HG03045 (cell line): ENCODE measurements at regions not wholly inside any gene's neighbourhood (a gene's known extent, or its start where the extent isn't known, plus 50 kb on each side); places are given as distances from the start of the nearest gene placed in this dataset.

Experiments used
- ATAC-seq: cut with Tn5 transposase; IDR thresholded peaks from one replicate; pipeline ENCODE4 v1.9.1; 2021; ENCODE audit warnings: mild to moderate bottlenecking, moderate library complexity; ENCODE audit not compliant: unreplicated experiment

DNA sequence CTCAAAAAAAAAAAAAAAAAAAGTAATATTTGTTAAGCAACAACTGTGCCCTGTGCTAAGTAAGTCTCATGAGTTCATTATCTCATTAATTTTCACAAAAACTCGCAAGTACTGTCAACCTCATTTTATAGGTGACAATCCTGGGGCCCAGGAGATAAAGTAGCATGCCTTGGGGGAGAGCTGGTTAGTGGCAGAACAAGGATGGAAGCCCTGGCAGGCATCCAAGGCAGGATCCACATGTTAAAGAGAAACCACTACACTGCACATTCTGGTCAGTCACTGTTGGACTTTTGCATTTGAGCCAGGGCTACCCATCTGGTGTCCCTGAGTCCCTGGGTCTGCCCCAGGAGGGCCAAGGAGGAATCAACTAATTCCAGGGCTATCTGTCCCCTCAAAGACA lies 54.6 kb downstream of the ZFP36L2 start:
- no peak for ATAC-seq

DNA sequence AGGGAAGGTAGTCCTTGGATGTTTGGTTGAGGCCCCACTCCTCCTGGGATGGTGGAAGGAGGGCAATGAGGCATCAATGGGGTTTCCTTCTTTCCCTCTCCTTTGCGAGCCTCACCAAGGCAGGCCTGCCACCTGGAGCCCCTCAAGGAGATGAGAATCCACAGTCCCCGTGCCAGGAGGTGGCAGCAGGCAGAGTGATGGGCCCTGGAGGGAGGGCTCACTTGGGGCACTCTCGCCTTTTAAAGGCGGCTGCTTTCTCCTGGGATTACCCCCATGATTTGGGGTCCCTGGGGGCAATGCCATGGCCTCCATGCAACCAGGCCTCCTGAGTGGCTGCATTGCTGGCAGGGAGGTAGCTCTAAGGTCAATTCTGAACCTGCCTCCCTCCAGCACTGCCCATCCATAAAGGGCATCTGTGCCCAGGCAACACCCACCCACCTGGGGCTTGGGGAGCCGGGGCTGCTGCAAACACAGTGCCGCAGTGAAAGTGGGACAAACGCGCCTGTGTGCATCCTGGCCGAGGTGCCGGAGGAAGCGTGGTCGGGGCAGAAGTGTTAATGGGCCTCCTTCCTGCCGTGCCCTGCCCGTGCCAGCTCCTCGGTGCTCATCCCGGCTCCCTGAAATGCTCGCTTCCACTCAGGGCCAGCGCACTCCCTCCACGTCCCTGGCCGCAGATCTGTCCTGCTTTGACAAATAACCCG lies 55.9 kb downstream of the ZFP36L2 start:
- ATAC-seq: no peak

DNA sequence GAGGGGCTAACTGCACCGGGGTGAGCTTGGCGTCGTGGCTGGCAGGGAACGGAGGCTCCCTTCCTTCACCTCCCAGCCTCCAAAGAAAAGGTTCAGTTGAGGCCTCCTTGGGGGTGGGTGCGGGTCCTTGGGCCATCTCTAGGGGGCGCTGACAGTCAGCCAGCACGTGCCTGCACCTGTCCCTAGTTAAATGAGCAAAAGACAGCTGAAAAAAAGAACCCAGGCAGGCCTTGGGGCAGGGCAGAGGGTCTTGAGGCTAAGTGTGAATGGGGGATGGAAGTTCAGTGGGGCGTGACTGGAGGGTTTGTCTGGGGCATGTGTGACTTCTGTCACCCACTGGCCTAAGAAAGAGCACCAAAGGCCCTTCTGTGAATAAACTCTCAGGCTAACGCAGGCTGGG lies 56.4 kb downstream of the ZFP36L2 start:
- no peak for ATAC-seq

DNA sequence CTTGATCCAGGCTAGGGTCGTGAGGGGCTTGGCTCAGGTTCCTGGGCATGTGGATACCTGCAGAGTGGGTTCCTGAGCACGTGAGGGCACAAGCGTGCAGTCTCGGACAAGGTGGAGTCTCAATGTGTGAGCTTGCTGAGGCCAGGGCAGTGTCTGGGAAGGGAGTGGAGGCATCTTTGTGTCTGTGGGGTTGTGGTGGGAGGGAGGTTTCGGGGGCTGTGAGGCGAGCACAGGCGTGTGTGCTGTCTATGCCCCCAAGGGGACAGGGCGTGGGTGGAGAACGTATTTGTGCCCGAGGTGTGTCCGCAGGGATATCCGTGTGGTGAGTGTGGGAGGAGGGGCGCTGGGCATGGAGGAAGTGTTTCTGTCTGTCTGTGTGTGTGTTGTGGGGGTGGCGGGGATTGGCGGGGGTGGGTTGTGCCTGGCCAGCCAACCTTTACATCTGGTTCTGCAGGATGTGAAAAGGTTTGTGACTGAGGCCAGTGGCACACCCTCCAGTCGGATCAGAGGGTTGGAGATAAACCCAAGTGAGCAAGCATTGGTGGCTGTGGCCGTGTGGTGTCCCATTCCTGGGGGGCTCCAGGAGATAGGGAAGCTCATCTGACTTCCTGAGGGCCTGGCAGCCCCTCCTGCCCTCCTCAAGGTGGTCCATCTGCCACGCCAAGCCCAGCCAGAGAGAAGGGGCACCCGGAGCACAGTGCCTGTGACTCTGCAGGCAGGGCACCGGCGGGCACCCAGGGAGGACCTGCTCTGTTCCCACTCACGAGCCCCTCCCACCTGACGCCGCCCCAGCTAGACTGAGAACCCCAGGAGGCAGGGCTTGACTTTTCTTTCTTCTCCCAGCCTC lies 57.1 kb downstream of the ZFP36L2 start:
- ATAC-seq: no peak

DNA sequence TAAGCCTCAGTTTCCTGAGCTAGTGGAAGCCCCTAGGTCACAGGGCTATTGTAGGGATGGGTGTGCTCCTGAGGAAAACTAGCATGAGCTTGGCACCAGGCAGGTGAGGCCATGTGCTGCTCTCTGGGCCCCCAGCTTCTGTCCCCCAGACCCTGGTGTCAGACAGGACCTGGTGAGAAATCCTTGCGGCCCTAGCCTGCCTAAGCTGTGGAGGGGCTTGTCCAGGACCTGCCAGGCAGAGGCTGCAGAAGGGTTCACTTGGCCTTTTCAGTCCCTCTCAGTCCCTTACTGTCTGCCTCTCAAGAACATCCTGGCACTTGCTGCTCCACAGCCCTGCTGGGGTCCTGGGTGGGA lies 58.4 kb downstream of the ZFP36L2 start:
- no peak for ATAC-seq

DNA sequence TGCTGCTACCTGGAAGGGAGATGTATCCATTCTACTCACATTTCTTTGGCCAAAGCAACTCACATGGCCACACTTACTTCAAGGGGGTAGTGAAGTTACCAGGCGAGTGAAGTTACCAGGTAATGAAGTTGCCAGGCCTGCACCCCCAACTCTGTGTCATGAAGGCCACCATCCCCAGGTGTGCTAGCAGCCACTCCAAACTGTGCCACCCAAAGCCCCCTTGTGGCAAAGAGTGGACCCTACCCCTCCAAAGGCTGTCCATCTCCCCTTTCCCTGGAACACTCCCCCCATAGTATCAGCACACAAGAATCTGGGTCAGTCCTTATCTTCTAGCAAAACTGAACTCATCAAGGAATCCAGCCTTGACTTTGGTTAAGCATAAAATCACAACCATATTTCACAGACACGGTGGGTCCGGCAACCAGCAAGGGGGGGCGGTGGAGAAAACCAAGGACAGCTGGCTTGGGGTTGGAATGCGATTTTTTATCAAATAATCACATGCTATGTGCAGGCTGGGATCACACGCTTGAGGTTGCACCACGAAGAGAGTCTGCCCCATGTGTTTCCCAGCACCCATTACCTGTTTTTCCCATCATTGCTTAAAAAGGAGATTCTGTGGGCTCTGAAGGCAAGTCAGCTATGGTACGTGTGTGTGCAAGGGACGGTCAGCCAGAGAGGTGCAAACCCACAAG lies 60.9 kb downstream of the ZFP36L2 start:
- ATAC-seq: no peak

DNA sequence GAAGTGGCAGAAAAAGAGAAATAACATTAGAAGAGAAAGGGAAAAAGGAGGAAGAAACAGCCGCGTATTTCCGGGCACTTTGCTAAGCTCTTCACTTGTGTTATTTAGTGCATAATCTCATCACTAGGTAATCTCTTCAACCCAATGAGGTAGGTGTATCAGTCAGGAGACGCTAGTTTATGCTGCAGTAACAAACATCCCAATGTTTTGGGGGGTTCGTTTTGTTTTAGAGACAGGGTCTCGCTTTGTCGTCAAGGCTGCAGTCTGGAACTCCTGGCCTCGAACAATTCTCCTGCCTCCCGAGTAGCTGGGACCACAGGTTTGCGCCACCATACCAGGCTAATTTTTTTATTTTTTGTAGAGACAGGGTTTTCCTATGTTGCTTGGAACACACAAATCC lies 61.7 kb downstream of the ZFP36L2 start:
- ATAC-seq: no peak

DNA sequence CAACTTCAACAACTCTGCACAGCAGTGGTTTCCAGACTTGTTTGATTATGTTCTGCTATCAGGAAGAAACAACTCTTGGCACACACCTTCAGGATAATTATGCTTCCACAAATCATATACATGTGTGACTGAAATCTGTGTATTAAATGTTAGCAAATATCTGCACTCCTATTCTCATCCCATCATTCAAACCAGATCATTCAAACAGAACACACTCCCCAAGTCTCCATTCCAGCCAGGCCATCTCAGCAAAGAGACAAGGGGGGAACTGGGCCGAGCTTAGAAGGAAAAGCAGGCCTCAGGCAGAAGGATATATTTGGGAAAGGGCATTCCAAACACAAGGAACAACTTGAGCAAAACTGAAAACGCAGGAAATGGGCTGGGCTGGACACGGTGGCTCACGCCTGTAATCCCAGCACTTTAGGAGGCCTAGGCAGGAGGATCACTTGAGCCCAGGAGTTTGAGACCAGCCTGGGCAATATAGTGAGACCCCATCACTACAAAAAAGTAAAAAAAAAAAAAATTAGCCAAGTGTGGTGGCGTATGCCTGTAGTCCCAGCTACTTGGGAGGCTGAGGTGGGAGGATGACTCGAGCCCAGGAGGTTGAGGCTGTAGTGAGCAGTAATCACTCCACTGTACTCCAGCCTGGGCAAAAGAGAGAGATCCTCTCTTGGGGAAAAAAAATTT lies 62.7 kb downstream of the ZFP36L2 start:
- ATAC-seq: no peak

DNA sequence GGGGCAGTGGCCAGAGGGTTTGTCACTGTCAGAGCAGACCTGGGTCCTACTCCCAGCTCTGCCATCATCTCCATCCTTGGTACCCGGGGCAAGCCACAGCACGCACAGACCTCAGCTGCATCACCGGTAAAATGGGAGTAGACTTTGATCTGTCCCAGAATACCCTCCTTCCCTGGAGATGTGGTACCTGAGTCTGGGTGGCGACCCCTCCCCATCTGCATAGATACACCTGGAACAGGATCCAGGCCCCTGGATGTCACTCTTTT lies 64.0 kb downstream of the ZFP36L2 start:
- ATAC-seq: no peak

DNA sequence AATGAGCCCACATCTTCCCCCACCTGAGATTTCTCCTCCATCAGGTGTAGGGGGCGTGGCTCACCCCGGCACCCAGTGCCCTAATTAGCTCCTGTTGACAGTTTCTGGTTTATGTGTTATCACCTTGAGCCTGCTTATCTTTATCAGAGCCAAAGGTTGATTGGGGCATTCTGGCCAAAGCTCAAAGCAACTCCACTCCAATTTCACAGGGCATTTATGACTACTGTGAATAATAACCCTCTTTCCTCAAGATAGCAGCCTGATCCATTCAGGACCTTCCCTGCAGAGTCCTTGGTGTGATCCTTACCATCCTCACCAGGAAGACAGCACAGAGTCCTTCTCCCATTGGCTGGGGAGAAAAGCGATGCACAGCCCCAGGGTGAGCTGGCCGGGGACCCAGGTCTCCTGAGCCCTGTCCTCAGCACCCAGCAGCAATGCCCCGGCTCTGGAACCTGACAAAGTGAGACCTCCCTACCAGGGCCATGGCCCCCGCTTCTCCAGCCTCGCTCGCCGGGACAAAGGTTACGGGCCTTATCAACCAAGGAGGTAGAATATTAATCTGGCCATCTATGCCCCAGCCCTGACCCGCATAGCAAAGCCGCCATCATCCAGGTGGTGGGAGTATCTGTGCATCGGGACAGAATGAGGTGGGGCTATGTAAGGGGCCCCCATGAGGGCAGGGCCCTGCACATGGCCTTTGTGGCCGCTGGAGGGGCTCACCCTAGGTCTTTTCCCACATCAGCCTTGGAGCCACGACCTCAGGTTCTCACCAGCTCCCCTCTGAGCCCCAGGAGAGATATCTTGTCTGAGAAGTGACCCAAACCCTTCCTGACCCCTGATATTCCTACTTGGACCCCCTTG lies 64.5 kb downstream of the ZFP36L2 start:
- no peak for ATAC-seq

DNA sequence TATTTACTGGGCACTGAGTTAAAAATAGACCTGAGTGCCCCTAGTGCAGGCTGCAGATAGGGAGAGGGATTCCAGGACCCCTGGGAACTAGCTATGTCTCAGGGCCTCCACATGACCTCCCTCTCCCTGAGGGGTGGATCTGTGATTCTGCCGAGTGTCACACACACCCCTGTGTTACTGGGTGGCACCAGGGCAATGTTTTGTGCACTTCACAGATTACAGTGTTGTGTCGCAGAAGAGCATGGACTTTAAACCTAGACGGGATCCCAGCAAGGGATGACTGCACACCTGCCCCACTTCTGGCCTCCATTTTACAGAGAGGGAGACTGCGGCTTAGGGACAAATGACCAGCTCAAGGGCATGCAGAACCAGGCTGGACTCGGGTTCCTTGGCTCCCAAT lies 65.6 kb downstream of the ZFP36L2 start:
- ATAC-seq: no peak

DNA sequence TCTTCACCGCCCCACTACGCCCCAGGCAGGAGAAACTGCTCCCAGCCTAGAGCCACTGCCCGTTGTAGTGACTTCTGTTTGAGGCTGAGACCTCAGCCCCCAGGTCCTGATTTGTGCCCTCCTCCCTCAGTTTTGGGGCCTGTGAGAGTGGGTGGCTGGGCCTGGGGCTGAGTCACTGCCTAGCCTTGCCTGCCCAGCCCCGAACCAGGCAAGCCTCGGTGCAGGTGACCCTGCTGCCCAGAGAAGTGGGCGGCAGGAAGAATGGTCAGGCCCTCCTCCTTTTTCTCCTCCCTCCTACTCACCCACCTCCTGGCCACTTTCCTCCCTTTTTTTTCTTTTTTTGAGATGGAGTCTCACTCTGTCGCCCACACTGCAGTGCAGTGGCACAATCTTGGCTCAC lies 66.6 kb downstream of the ZFP36L2 start:
- ATAC-seq: no peak

DNA sequence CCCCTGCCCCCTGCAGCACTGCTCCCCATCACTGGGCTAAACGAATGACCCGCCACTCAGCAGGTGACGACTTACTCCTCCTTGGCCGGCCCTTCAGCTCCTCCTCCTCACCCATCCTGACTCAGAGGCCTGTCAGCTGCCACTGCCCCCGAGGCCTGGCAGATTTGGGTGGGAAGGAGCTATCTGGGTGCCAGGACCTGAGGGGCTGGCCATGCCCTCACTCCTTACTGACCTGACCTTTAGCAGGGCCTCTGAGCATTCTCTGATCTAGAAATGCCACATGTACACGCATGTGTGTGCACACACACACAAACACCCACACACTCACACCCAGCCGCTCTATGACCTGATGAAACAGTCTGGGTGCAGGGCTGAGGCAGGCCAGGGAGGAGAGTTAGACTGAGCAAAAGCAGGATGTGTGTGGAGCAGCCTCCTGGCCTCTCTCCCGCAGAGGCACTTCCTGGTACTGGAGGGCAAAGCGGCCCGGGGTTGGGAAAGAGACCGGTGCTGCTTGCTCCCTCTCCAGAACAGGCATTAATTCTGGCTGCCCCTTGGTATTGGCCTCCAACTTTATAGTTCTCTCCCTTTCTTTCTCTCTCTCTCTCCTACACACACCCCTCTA lies 68.0 kb downstream of the ZFP36L2 start:
- ATAC-seq: peak; percentile 18

DNA sequence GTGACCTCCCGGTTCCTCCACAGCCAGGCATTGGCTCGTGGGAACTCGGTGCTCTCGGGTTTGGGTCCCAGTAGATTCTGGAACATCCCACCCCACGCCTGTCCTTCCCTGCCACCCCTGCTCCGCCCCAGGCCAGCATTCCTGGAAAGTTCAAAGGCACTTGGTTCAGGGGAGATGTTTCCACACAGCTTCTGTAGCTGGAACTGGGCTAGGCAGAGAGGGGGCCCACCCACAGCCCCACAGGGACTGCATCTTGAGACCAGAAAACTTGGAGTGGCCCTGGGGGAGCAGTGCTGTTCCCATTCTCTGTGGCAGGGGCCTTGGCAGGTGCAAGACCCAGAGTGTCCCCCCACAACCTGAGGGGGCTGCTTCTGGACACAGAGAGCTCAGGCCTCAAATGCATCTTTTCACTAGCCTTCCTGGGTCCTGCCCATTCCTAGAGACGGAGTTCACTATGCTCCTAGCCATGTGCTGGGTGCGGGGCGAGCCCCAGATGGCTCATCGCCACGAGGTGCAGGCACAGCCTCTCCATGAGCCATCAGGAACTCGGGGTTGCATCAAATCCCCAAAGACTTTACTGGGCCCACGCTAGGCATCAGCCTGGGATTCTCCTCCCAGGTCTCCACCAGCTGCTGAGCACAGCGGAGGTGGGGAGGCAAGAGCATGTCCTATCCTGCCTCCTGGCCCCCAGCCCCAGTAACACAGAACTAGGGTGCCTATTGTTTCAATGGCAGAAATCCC lies 68.7 kb downstream of the ZFP36L2 start:
- ATAC-seq: no peak

DNA sequence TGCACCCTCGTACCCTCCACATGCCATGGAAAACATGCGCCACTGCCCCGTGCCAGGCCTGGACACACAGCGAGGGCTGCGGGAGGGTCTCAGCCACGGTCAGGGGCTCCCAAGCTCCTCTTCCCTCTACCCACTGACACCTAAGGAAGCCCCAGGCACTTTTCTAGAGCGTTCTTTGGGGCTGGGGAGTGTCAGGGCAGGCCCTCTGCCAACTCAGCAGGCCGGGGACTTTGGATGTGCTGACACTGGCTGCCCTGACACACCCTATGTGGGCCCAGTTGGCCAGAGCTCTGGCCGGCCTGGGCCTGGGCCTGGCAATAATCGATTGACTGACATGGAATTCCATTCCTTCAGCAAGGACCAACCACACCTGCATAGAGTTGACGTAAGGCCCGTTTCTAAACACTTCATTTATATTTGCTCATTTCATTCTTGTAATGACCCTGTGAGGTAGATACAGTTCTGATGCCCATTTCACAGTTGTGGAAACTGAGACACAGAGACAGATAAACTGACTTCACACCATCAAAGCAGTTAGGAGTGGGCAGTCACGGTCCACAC lies 70.5 kb downstream of the ZFP36L2 start:
- no peak for ATAC-seq

DNA sequence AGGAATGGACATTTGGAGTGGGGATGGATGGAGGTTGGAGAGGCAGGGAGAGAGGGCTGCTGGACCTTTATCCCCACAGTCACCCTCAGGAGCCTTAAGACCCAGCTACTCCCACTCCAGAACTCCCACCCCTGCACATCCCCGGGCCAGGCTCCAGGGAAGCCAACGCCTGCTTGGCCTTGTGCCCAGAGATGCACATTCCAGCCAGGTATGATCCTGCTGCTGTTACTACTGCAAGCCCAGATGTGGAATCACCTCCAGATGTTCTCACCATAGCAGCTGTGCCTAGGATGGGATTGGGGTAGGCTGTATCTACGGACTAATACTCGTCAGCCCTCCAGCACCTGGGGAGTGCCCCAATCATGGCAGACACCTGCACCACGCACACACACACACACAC lies 71.7 kb downstream of the ZFP36L2 start:
- ATAC-seq: no peak

DNA sequence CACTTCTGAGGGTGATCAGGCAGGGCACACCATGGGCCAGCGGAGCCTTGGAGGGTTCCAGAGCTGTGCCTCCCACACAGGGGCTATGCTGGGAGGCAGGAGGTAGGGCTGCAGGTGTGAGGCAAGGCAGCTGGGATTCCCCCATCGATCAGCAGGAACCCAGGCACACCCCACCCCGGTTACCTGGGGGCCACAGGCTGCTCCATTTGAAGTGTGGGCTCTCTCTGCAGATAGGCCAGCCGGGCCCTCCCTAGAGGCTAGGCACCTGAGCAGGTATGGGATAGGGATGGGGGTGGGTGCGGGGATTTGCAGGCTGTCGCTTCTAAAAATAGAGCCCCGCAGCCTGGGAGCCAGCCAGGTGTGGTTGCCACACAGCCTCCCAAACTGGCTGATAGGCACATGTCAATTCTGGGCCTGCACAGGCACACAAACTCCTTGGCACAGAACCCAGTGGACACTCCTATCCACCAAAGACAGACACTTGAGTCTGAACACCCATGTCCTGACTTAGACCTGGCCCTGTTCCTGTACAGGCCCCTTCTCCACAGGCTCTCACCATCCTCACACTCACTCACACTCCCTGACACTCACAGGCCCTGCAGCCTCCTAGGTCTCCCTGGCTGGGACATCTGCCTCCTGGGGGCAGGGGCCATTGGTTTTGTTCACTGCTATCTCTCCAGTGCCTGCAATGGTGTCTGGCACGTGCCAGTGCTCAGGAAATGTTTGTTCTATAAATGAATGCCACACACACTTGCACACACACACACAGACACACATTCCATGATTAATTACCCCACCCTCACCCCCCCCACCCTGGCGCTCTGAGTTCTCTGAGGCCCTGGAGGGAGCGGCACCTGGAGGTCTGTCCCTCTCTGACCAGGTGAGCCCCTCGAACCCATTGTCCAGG lies 73.4 kb downstream of the ZFP36L2 start:
- no peak for ATAC-seq

DNA sequence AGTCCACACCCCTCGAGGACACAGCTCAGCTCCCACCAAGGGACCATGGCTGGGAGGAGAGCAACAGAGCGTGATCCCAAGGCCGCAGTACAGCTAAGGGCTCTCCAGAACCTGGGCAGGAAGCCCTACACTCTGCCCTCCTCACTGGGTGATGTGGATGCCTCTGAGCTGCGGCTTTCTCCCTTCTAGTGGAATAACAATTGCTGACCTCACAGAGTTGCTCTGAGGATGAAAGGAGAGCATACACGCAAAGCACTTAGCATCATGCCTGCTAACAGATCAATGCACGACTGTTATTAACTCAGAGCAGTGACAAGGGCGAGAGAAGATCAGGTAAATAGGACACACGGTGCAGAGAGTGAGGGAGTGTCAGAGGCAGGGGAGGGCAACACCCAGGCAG lies 74.2 kb downstream of the ZFP36L2 start:
- ATAC-seq: no peak
